HL-60 (cell line): ENCODE measurements at regions not wholly inside any gene's neighbourhood (a gene's known extent, or its start where the extent isn't known, plus 50 kb on each side); places are given as distances from the start of the nearest gene placed in this dataset.

Experiments
- DNase-seq, 2 experiments: peaks; one replicate each; pipeline ENCODE4 v3.0.0-alpha.2; 2010 to 2020; ENCODE audit warnings: low read depth in 1 of 2, low spot score in 1 of 2
- H3K27ac ChIP-seq: fragments of 250-450 bp; sonication (Bioruptor Pico); replicated peaks from 2 replicates; pipeline ENCODE4 v1.5.1; 2020; ENCODE audit warnings: mild to moderate bottlenecking, moderate library complexity
- H3K27me3 ChIP-seq: fragments of 250-450 bp; sonication (Bioruptor Pico); 2 replicates; pipeline ENCODE4 v1.5.1; 2021; ENCODE audit warnings: mild to moderate bottlenecking, moderate library complexity; ENCODE audit not compliant: insufficient read depth, poor library complexity, severe bottlenecking
- H3K4me3 ChIP-seq: replicated peaks from 2 replicates; pipeline ENCODE4 v1.5.1; 2011; ENCODE audit warnings: mild to moderate bottlenecking, control low read depth, low read length; ENCODE audit not compliant: insufficient read depth
- CTCF ChIP-seq: IDR thresholded peaks from one replicate; pipeline ENCODE4 v1.5.1; 2011; ENCODE audit warnings: low read length, control low read depth, inconsistent platforms; ENCODE audit not compliant: insufficient read depth
- GABPA ChIP-seq: IDR thresholded peaks from 2 replicates; pipeline ENCODE4 v1.6.1; 2012; ENCODE audit warnings: low read depth
- POLR2AphosphoS5 ChIP-seq: IDR thresholded peaks from 2 replicates; pipeline ENCODE4 v1.6.1; 2012; ENCODE audit warnings: low read depth
- REST ChIP-seq: IDR thresholded peaks from 2 replicates; pipeline ENCODE4 v1.6.1; 2012; ENCODE audit warnings: low read depth; ENCODE audit not compliant: insufficient replicate concordance
- SPI1 ChIP-seq: IDR thresholded peaks from 2 replicates; pipeline ENCODE4 v1.6.1; 2012; ENCODE audit warnings: low read depth, mild to moderate bottlenecking, borderline replicate concordance

- Histone ChIP-seq H3K4me3 (no peak overlapping the region), H3K27me3 (no peaks in the 10 kb centered on the region), H3K27ac (no peak overlapping the region)
- DNase-seq: no peak
- TF ChIP-seq CTCF (no peak), GABPA (no peak), REST (no peak), SPI1 (no peak)
Observed at GRCh38 chr17:72357764-72358365, 237.0 kb downstream of the SOX9 start.

GRCh38 chr17:72358465-72358864 is 237.6 kb downstream of the SOX9 start:
- TF ChIP-seq POLR2AphosphoS5 (no peak), SPI1 (no peak), CTCF (no peak), REST (no peak), GABPA (no peak)
- no peak for DNase-seq
- Histone ChIP-seq H3K27me3 (no peaks in the 10 kb centered on the region), H3K27ac (no peak overlapping the region), H3K4me3 (no peak overlapping the region)

GRCh38 chr17:72359274-72359673 is 238.5 kb downstream of the SOX9 start:
- Histone ChIP-seq H3K4me3 (no peak overlapping the region), H3K27ac (no peak overlapping the region), H3K27me3 (no peaks in the 10 kb centered on the region)
- no peak for DNase-seq
- TF ChIP-seq REST: no peak
- TF ChIP-seq SPI1: no peak
- no peak for TF ChIP-seq GABPA
- no peak for TF ChIP-seq POLR2AphosphoS5
- no peak for TF ChIP-seq CTCF
